ENCODE measurements at regions not wholly inside any gene's neighbourhood (a gene's known extent, or its start where the extent isn't known, plus 50 kb on each side); places are given as distances from the start of the nearest gene placed in this dataset.

DNA sequence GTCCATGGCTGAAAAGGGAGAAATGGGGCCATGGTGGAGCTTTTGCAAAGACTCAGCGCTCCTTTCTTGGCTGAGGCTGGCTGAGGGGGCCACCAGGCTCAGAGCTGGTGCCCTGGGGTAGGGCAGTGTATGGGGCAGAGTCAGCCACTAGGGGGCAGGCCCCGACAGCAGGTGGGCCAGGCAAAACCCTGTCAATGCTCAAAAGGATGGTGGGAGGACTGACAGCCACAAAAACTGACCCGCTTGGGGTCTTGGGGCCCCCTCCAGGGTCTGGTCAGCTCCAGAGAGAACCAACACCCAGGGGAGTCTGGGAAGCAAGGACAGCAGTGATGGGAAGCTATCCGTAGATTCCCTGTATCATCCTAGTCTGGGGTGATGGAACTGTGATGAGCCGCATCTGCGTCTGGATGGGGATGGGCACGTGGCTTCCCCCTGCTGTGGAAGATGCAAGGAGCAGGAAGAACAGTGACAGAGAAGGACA is 306.9 kb downstream of the DHX35 start:
- H3K27ac Mint-ChIP-seq = no peak overlapping the region; the same call in 1 of the 2 replicates

DNA sequence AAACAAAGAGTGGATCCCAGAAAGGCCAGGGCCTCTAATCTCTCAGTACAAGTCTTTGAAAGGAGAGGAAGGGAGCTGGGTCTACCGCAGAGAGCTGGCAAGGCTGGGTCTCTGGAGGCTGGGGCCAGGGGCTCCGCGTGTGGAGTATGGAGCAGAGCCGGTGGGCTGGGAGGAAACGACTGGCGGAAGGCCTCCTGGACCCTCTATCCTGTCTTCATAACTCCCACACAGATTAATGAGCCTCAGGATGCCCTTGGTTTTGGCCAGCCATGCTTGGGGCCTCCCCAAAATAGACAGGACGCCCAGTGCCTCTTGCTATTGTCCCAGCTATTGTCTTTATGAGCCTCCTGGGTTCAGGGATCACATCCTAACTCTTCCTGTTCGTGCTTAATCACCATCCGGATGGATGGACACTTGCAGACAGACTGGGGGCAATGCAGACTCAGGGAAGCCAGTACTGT is 306.4 kb downstream of the DHX35 start:
- H3K9me2 ChIP-seq (ENCODE audit: insufficient read depth) = no peaks in the 10 kb centered on the region
- DNase-seq (ENCODE audit: low spot score) = no peak
- H3K27me3 ChIP-seq (ENCODE audit: insufficient read depth) = no peaks in the 10 kb centered on the region
- no peak overlapping the region for H3K27ac ChIP-seq (ENCODE audit: low read depth)
- H4K20me1 ChIP-seq (replicated peaks; ENCODE audit: insufficient read depth) = no peaks in the 10 kb centered on the region
- H2AFZ ChIP-seq = peak overlapping the region; percentile 93
- no peaks in the 10 kb centered on the region for H3K79me2 ChIP-seq (replicated peaks; ENCODE audit: insufficient read depth)
- Mint-ChIP-seq H3K27me3 (ENCODE audit: insufficient read depth, low read depth, poor library complexity) (peaks cover 7% of the 10 kb centered on the region), H3K27ac (no peak overlapping the region; the same call in 1 of the 2 replicates), H3K4me3 (no peak overlapping the region), H3K36me3 (ENCODE audit: low read depth) (no peaks in the 10 kb centered on the region), H3K4me1 (peaks cover 19% of the 10 kb centered on the region), H3K9me3 (no peaks in the 10 kb centered on the region)
- H3F3A ChIP-seq (replicated peaks; ENCODE audit: low read depth) = no peaks in the 10 kb centered on the region
- no peak overlapping the region; the same call in 1 of the 2 replicates for H3K4me2 ChIP-seq
- ATAC-seq = no peak
- H3K4me3 ChIP-seq = no peak overlapping the region
- H3K36me3 ChIP-seq (ENCODE audit: insufficient read depth) = no peaks in the 10 kb centered on the region
- no peaks in the 10 kb centered on the region for H3K4me1 ChIP-seq (ENCODE audit: insufficient read depth)
- no peak for TF ChIP-seq NANOG (IDR thresholded peaks at IDR 0.05; ENCODE audit: borderline replicate concordance)
- no peak for TF ChIP-seq STAT1 (IDR thresholded peaks at IDR 0.05; ENCODE audit: unreplicated experiment)
- no peak for TF ChIP-seq EZH2phosphoT487 (IDR thresholded peaks at IDR 0.05; ENCODE audit: unreplicated experiment)
- no peak for TF ChIP-seq CREB1 (CRISPR knock-in tag; IDR thresholded peaks at IDR 0.05; ENCODE audit: low read depth)
- TF ChIP-seq EZH2 (IDR thresholded peaks at IDR 0.05; ENCODE audit: low read depth, unreplicated experiment) = no peak
- TF ChIP-seq, protein P1, sequence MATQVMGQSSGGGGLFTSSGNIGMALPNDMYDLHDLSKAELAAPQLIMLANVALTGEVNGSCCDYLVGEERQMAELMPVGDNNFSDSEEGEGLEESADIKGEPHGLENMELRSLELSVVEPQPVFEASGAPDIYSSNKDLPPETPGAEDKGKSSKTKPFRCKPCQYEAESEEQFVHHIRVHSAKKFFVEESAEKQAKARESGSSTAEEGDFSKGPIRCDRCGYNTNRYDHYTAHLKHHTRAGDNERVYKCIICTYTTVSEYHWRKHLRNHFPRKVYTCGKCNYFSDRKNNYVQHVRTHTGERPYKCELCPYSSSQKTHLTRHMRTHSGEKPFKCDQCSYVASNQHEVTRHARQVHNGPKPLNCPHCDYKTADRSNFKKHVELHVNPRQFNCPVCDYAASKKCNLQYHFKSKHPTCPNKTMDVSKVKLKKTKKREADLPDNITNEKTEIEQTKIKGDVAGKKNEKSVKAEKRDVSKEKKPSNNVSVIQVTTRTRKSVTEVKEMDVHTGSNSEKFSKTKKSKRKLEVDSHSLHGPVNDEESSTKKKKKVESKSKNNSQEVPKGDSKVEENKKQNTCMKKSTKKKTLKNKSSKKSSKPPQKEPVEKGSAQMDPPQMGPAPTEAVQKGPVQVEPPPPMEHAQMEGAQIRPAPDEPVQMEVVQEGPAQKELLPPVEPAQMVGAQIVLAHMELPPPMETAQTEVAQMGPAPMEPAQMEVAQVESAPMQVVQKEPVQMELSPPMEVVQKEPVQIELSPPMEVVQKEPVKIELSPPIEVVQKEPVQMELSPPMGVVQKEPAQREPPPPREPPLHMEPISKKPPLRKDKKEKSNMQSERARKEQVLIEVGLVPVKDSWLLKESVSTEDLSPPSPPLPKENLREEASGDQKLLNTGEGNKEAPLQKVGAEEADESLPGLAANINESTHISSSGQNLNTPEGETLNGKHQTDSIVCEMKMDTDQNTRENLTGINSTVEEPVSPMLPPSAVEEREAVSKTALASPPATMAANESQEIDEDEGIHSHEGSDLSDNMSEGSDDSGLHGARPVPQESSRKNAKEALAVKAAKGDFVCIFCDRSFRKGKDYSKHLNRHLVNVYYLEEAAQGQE (IDR thresholded peaks at IDR 0.05; ENCODE audit: unreplicated experiment) = no peak
- no peak for TF ChIP-seq ZNF331 (CRISPR knock-in tag; IDR thresholded peaks at IDR 0.05; ENCODE audit: low read depth)
- TF ChIP-seq, protein P2, sequence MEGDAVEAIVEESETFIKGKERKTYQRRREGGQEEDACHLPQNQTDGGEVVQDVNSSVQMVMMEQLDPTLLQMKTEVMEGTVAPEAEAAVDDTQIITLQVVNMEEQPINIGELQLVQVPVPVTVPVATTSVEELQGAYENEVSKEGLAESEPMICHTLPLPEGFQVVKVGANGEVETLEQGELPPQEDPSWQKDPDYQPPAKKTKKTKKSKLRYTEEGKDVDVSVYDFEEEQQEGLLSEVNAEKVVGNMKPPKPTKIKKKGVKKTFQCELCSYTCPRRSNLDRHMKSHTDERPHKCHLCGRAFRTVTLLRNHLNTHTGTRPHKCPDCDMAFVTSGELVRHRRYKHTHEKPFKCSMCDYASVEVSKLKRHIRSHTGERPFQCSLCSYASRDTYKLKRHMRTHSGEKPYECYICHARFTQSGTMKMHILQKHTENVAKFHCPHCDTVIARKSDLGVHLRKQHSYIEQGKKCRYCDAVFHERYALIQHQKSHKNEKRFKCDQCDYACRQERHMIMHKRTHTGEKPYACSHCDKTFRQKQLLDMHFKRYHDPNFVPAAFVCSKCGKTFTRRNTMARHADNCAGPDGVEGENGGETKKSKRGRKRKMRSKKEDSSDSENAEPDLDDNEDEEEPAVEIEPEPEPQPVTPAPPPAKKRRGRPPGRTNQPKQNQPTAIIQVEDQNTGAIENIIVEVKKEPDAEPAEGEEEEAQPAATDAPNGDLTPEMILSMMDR (conservative IDR thresholded peaks at IDR 0.05; ENCODE audit: low read depth in 2 of 2) = no peak
- TF ChIP-seq, protein P3, sequence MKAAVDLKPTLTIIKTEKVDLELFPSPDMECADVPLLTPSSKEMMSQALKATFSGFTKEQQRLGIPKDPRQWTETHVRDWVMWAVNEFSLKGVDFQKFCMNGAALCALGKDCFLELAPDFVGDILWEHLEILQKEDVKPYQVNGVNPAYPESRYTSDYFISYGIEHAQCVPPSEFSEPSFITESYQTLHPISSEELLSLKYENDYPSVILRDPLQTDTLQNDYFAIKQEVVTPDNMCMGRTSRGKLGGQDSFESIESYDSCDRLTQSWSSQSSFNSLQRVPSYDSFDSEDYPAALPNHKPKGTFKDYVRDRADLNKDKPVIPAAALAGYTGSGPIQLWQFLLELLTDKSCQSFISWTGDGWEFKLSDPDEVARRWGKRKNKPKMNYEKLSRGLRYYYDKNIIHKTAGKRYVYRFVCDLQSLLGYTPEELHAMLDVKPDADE (IDR thresholded peaks at IDR 0.05) = no peak
- TF ChIP-seq JUNB (IDR thresholded peaks at IDR 0.05; ENCODE audit: unreplicated experiment) = no peak
- no peak for TF ChIP-seq ZNF114 (CRISPR knock-in tag; IDR thresholded peaks at IDR 0.05)

More for the DNA sequence above, 306.9 kb downstream of the DHX35 start:
- peaks cover 7% of the 10 kb centered on the region for H3K27me3 Mint-ChIP-seq (ENCODE audit: insufficient read depth, low read depth, poor library complexity)
- Histone ChIP-seq H3K36me3 (ENCODE audit: insufficient read depth) (no peaks in the 10 kb centered on the region), H4K20me1 (replicated peaks; ENCODE audit: insufficient read depth) (no peaks in the 10 kb centered on the region), H3K27me3 (ENCODE audit: insufficient read depth) (no peaks in the 10 kb centered on the region), H3K79me2 (replicated peaks; ENCODE audit: insufficient read depth) (no peaks in the 10 kb centered on the region), H3K4me3 (no peak overlapping the region), H3K4me2 (peak overlapping the region; percentile 26; the same call in 1 of the 2 replicates), H3K4me1 (ENCODE audit: insufficient read depth) (no peaks in the 10 kb centered on the region), H3K9me2 (ENCODE audit: insufficient read depth) (no peaks in the 10 kb centered on the region), H3K27ac (ENCODE audit: low read depth) (no peak overlapping the region), H2AFZ (peak overlapping the region; percentile 93), H3F3A (replicated peaks; ENCODE audit: low read depth) (no peaks in the 10 kb centered on the region)
- ATAC-seq (peak; percentile 95), DNase-seq (ENCODE audit: low spot score) (peak; percentile 75)
- no peaks in the 10 kb centered on the region for H3K36me3 Mint-ChIP-seq (ENCODE audit: low read depth)
- no peak overlapping the region for H3K4me3 Mint-ChIP-seq
- no peak for TF ChIP-seq EZH2phosphoT487 (IDR thresholded peaks at IDR 0.05; ENCODE audit: unreplicated experiment)
- TF ChIP-seq STAT1 (IDR thresholded peaks at IDR 0.05; ENCODE audit: unreplicated experiment) = no peak
- TF ChIP-seq, protein P2 (conservative IDR thresholded peaks at IDR 0.05; ENCODE audit: low read depth in 2 of 2) = peak; percentile 90 to 93
- H3K9me3 Mint-ChIP-seq = no peaks in the 10 kb centered on the region
- H3K4me1 Mint-ChIP-seq = peaks cover 19% of the 10 kb centered on the region
